BLaER1 treated with 17β-estradiol and CSF1 and Interleukin-3, amounts not matched to agents 10 nM and 100 nM (cell line): ENCODE measurements at regions not wholly inside any gene's neighbourhood (a gene's known extent, or its start where the extent isn't known, plus 50 kb on each side); places are given as distances from the start of the nearest gene placed in this dataset.
A peak's percentile ranks its signal among the peaks of the same experiment; 100 is the strongest.

Experiments
- H3K27ac ChIP-seq, 11 experiments: shearing (Covaris generic); formaldehyde crosslinking; 2 replicates each; pipeline ENCODE4 v1.8.1; 2022
- H3K27me3 ChIP-seq, 11 experiments: shearing (Covaris generic); formaldehyde crosslinking; 2 replicates each; pipeline ENCODE4 v1.8.1; 2022
- H3K36me3 ChIP-seq, 11 experiments: shearing (Covaris generic); formaldehyde crosslinking; 2 replicates each; pipeline ENCODE4 v1.8.1; 2022
- H3K4me1 ChIP-seq, 10 experiments: shearing (Covaris generic); formaldehyde crosslinking; 2 replicates each; pipeline ENCODE4 v1.8.1; 2022
- H3K4me2 ChIP-seq, 11 experiments: shearing (Covaris generic); formaldehyde crosslinking; 2 replicates each; pipeline ENCODE4 v1.8.1; 2022
- H3K4me3 ChIP-seq, 10 experiments: shearing (Covaris generic); formaldehyde crosslinking; 2 replicates each; pipeline ENCODE4 v1.8.1; 2022
- H3K9ac ChIP-seq, 11 experiments: shearing (Covaris generic); formaldehyde crosslinking; 2 replicates each; pipeline ENCODE4 v1.8.1; 2022
- H3K9me3 ChIP-seq, 11 experiments: shearing (Covaris generic); formaldehyde crosslinking; replicated peaks in 1 of 11; 2 replicates each; pipeline ENCODE4 v1.8.1; 2022
- H4K20me1 ChIP-seq, 11 experiments: shearing (Covaris generic); formaldehyde crosslinking; 2 replicates each; pipeline ENCODE4 v1.8.1; 2022
- Cebpa-rat ChIP-seq, 11 experiments: shearing (Covaris generic); IDR thresholded peaks; 2 replicates each; pipeline ENCODE4 v1.8.1; 2022

DNA sequence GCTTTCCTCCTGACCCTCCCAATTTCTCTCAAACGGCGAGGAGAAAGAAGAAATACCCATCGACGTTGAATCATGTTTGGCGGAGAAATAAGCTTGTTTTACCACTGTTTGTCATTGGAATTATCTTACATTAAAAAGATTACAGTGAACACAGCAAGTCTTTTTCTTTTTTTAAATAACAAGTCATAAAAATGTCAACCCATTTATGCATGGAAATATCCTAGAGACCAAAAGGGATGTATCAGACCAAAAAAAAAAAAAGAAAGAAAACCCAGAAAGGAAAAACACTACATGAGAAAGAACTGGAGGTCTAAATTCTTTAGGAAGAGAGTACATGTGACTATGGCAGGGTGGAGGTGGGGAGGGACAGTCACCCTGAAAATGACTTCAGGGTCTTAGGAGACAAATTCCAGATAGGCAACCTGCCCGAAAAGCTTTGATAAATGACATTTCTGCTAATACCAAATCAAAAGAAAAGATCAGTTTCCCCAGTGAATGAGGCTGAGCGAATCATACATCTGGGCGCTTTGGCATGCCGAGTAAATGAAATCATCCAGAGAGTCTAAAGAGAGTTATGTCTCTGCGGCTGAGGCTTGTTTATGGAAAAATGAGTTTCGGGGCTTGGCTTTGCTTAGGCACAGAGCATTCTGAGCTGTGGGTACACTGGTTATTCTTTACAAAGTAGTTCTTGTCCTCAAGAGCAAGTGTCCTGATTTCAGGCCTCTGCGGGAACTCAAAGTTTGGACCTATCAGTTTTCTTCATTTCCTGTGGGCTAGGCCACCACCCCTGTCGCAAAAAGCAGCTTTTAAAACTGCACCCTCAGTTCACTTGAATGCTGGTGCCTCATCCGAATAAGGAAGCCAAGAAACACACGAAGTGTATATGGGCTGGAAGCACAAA lies 110.1 kb upstream of the TGFBR2 start:
- 0 out of 22 replicates have a peak, but pooled peaks cover 0 to 5% (median 0%) of the 10 kb centered on the region in 11 experiments for H3K9me3 ChIP-seq
- H4K20me1 ChIP-seq, result no peaks in the 10 kb centered on the region
- TF ChIP-seq Cebpa-rat (IDR thresholded peaks at IDR 0.05), result no peak
- H3K4me1 ChIP-seq, result peaks cover 7 to 45% (median 16%) of the 10 kb centered on the region in 10 experiments; a peak in 19 of 20 replicates
- no peaks in the 10 kb centered on the region for H3K36me3 ChIP-seq
- no peak overlapping the region for H3K4me3 ChIP-seq
- H3K27ac ChIP-seq, result peak overlapping the region in 5 of 11 experiments; percentile 15 to 46 (median 31); a peak in 6 of 22 replicates
- H3K27me3 ChIP-seq, result no peaks in the 10 kb centered on the region
- peak overlapping the region; percentile 4 to 54 (median 15); a peak in 15 of 22 replicates for H3K4me2 ChIP-seq
- no peak overlapping the region for H3K9ac ChIP-seq

DNA sequence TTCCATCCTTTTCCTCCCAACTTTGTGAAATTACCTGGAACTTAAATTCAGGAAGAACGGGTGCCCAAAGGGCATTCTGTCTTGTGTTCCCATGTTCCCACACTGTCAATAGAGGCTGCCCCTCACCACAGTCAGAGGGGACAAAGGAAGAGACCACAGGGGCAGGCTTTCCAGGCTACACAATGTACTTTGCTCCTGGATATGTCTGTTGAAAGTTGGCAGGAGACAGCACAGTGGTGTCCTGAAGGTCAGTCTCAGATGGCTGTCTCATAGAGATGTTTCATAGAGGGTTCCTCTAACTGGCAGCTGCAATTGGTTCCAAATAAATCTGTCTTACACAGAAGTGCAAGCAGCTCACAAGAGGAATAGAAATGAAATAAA lies 107.8 kb upstream of the TGFBR2 start:
- Histone ChIP-seq H3K4me2 (no peak overlapping the region), H3K27ac (no peak overlapping the region), H3K9me3 (no peaks in the 10 kb centered on the region), H3K9ac (no peak overlapping the region), H3K27me3 (no peaks in the 10 kb centered on the region), H3K4me1 (peaks cover 7 to 44% (median 16%) of the 10 kb centered on the region in 10 experiments; a peak in 19 of 20 replicates), H4K20me1 (no peaks in the 10 kb centered on the region), H3K4me3 (no peak overlapping the region), H3K36me3 (no peaks in the 10 kb centered on the region)
- TF ChIP-seq Cebpa-rat (IDR thresholded peaks at IDR 0.05), result no peak

DNA sequence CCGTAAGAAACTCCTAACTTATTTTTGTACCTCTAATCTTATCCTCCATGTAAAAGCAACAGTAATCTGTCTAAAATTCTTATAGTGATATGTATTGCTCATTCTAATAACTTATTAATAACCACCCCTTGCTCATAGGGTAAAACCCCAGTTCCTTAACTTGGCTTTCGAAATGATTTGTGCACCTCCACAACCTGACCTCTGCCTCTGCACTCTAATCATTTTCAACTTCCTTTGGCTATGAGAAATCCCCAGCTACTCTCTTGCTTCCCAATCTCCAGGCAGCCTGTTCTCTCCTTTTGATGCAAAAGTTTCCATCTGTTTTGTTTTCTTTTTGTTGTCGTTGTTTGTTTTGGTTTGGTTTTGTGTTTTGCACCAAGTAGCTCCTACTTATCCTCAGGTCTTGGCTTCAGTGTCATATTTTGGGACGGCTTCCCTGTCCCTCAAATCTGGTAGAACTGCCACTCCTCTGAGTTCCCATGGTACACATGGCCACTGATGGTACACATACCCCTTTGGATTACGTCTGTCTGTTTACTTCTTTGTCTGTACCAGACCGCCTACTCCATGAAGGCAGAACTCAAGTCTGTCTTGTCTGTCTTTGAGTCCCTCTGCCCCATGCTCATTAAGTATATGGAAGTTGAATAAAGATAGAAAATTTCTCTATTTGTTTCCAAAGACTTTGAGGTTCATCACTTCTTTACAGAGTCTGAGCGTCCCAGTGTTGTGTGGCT lies 105.6 kb upstream of the TGFBR2 start:
- TF ChIP-seq Cebpa-rat (IDR thresholded peaks at IDR 0.05), result no peak
- H3K27ac ChIP-seq, result no peak overlapping the region
- no peak overlapping the region for H3K4me3 ChIP-seq
- peak overlapping the region in 1 of 11 experiments; percentile 15; a peak in 1 of 22 replicates for H3K4me2 ChIP-seq
- H3K9ac ChIP-seq, result no peak overlapping the region
- H3K4me1 ChIP-seq, result peaks cover 3 to 39% (median 9%) of the 10 kb centered on the region in 10 experiments; a peak in 18 of 20 replicates
- no peaks in the 10 kb centered on the region for H4K20me1 ChIP-seq
- 0 out of 22 replicates have a peak, but pooled peaks cover 0 to 4% (median 0%) of the 10 kb centered on the region in 11 experiments for H3K9me3 ChIP-seq
- no peaks in the 10 kb centered on the region for H3K36me3 ChIP-seq
- H3K27me3 ChIP-seq, result no peaks in the 10 kb centered on the region

DNA sequence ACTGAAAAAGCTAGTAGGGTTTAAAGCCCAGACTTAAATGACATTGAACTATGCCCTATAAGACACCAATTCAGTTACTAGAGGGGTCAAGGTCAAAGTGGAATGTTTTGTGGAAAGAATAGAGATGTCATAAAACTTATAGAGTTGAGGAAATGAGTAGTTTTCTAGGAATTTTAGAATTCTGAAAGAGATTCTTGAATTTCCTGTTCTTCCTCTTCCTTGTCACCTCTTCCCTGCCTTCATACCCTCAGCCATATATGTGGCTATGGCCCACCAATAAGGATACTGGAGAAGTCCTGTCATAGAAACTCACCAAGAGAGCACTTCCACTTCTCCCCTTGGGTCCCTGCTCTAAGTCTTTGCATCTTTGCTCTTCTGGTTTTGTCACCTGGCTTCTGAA lies 104.9 kb upstream of the TGFBR2 start:
- no peaks in the 10 kb centered on the region for H3K36me3 ChIP-seq
- no peak for TF ChIP-seq Cebpa-rat (IDR thresholded peaks at IDR 0.05)
- H3K9me3 ChIP-seq, result 0 out of 22 replicates have a peak, but pooled peaks cover 0 to 4% (median 0%) of the 10 kb centered on the region in 11 experiments
- H3K27ac ChIP-seq, result no peak overlapping the region
- peaks cover 0 to 32% (median 2%) of the 10 kb centered on the region in 10 experiments; a peak in 9 of 20 replicates for H3K4me1 ChIP-seq
- no peaks in the 10 kb centered on the region for H3K27me3 ChIP-seq
- H3K4me2 ChIP-seq, result peak overlapping the region in 1 of 11 experiments; percentile 15; a peak in 1 of 22 replicates
- no peak overlapping the region for H3K9ac ChIP-seq
- H4K20me1 ChIP-seq, result no peaks in the 10 kb centered on the region
- H3K4me3 ChIP-seq, result no peak overlapping the region

DNA sequence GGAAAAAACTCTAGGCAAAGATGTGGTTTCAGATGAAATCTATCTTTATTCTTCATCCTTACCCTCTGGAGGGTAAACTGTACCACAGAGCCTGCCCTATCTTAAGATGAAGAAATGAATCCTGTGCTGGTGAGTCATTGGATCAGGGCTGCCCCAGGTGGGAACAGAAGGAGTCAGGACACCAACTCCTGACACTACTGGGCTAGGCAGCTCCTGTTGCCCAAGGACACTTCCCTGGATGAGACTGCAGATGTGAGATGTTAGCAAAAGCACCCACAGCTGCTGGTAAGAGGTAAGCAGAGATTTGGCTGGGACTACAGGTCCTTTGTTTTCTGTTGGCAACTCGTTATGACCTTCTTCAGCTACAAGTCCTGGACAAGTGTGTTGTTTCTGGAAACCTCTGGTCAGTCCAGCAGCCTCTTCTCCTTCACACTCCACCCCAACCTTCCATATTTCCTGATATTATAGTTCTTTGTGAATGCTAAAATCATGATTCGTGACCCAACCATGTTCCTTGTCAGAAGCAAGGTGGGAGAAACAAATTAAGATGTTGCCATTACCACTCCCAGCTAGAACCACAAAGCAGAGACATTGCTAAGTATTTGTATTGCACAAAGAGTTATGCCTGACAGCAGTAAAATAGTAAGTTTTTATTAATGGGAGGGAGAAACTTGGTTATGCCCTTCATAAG lies 104.2 kb upstream of the TGFBR2 start:
- Histone ChIP-seq H3K9ac (no peak overlapping the region), H3K36me3 (no peaks in the 10 kb centered on the region), H3K9me3 (0 out of 22 replicates have a peak, but pooled peaks cover 0 to 4% (median 0%) of the 10 kb centered on the region in 11 experiments), H3K27me3 (no peaks in the 10 kb centered on the region), H3K27ac (no peak overlapping the region), H3K4me1 (peaks cover 0 to 27% (median 0%) of the 10 kb centered on the region in 10 experiments; a peak in 5 of 20 replicates), H3K4me2 (no peak overlapping the region), H3K4me3 (no peak overlapping the region), H4K20me1 (no peaks in the 10 kb centered on the region)
- TF ChIP-seq Cebpa-rat (IDR thresholded peaks at IDR 0.05), result no peak

DNA sequence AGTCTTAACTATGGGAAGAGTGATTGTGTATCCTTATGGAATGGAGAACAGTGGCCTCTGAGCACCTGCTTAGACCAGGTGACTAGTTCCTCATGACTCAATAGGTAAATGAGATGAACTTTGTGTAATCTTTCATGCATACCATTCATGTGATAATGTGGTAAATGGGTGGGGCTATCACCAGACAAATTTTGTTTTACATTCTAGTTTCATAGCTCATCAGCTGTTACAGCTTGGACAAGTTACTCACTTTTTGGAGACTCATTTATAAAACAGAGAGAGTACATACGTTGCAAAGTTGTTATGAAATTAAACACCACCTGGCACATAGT lies 103.7 kb upstream of the TGFBR2 start:
- no peak overlapping the region for H3K9ac ChIP-seq
- no peaks in the 10 kb centered on the region for H4K20me1 ChIP-seq
- no peak overlapping the region for H3K27ac ChIP-seq
- 0 out of 22 replicates have a peak, but pooled peaks cover 0 to 4% (median 0%) of the 10 kb centered on the region in 11 experiments for H3K9me3 ChIP-seq
- no peak overlapping the region for H3K4me3 ChIP-seq
- peaks cover 0 to 30% (median 0%) of the 10 kb centered on the region in 10 experiments; a peak in 5 of 20 replicates for H3K4me1 ChIP-seq
- no peaks in the 10 kb centered on the region for H3K36me3 ChIP-seq
- H3K27me3 ChIP-seq, result no peaks in the 10 kb centered on the region
- peak overlapping the region in 1 of 11 experiments; percentile 58; a peak in 1 of 22 replicates for H3K4me2 ChIP-seq
- no peak for TF ChIP-seq Cebpa-rat (IDR thresholded peaks at IDR 0.05)

DNA sequence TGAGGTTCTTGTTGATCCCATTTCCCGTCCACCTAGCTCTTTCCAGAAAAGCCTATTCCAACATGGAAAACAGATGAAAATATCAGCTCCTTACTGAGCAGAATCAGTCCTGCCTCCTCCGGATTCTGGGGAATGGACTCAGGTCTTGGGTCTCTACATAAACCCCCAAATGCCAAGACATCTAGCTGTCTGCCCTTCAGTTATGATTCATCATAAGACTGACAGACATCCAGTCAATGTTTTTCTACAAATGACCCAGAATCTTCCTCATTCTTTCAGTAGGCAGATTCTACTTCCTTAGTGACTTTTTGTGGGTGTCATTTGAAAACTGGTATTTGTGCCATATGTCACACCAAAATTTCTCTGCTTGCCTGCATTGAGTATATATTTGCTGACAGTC lies 103.0 kb upstream of the TGFBR2 start:
- H3K4me1 ChIP-seq, result peaks cover 0 to 37% (median 0%) of the 10 kb centered on the region in 10 experiments; a peak in 5 of 20 replicates
- no peaks in the 10 kb centered on the region for H3K36me3 ChIP-seq
- no peaks in the 10 kb centered on the region for H4K20me1 ChIP-seq
- no peak overlapping the region for H3K4me3 ChIP-seq
- no peak overlapping the region for H3K9ac ChIP-seq
- no peak for TF ChIP-seq Cebpa-rat (IDR thresholded peaks at IDR 0.05)
- no peak overlapping the region for H3K27ac ChIP-seq
- H3K9me3 ChIP-seq, result 0 out of 22 replicates have a peak, but pooled peaks cover 0 to 4% (median 0%) of the 10 kb centered on the region in 11 experiments
- peak overlapping the region in 2 of 11 experiments; percentile 43 to 58; a peak in 4 of 22 replicates for H3K4me2 ChIP-seq
- H3K27me3 ChIP-seq, result no peaks in the 10 kb centered on the region

DNA sequence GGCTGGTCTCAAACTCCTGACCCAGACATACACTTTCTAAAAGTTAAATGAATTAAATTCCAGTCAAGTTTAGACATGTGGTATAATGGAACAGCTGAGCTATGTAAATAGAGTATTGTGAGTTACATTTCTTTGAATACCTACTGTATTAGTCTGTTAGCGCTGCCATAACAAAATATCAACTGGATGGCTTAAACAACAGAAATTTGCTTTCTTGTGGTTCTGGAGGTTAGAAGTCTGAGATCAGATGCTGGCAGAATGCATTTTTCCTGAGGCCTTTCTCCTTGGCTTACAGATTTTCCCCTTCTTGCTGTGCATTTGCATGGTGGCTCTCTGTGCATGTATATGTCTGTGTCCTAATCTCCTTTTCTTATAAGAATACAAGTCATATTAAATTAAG lies 101.5 kb upstream of the TGFBR2 start:
- Histone ChIP-seq H3K36me3 (no peaks in the 10 kb centered on the region), H3K9ac (no peak overlapping the region), H3K9me3 (0 out of 22 replicates have a peak, but pooled peaks cover 0 to 4% (median 0%) of the 10 kb centered on the region in 11 experiments), H4K20me1 (no peaks in the 10 kb centered on the region), H3K27ac (no peak overlapping the region), H3K4me3 (no peak overlapping the region), H3K4me2 (no peak overlapping the region), H3K27me3 (no peaks in the 10 kb centered on the region), H3K4me1 (peaks cover 0 to 40% (median 0%) of the 10 kb centered on the region in 10 experiments; a peak in 5 of 20 replicates)
- TF ChIP-seq Cebpa-rat (IDR thresholded peaks at IDR 0.05), result no peak
